HK-2 (cell line): ENCODE measurements at regions not wholly inside any gene's neighbourhood (a gene's known extent, or its start where the extent isn't known, plus 50 kb on each side); places are given as distances from the start of the nearest gene placed in this dataset.
"Not testable (repeated sequence)": the region's sequence is repeated elsewhere in the genome, so short reads cannot be mapped to it uniquely, and the experiment has no call there.

Experiments used
- DNase-seq: peaks from one replicate; pipeline ENCODE4 v3.0.0-alpha.2; 2018; ENCODE audit not compliant: unreplicated experiment

DNA sequence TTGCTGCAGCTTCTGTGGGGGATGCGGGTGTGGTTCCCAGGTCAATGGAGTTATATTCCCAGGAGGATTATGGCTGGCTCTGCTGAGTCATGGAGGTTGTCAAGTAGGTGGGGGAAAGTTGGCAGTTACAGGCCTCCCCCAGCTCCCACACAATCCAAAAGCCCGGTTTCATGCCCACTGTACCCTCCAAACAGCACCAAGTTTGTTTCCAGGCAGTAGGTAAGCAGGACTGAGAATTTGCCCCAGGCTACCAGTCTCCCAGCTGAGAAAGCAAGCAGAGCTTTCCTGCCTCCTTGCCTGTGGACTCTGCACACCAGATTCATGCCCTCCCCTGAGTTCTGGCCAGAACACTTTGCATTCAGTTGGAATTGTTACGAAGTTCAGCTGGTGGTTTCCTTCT is 578.2 kb downstream of the MEI4 start:
- no peak for DNase-seq

DNA sequence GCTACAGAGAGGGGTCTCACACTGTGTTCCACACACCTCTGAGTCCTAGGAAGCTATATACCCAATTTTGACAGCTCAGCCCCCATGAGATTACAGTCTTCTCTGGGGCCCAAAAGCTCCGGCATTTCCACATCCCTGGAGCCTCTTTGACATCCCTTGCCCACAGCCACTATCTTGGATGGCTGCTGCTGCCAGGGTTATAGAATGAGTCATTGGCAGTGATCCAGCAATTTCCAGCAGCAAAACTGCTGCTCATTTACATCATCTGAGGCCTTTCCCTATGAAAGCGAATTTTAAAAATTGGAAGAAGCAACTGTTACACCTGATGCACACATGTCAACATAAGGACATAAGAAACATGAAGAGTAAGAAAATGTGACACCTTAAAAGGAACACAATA is 590.7 kb downstream of the MEI4 start:
- DNase-seq, result peak; percentile 5

DNA sequence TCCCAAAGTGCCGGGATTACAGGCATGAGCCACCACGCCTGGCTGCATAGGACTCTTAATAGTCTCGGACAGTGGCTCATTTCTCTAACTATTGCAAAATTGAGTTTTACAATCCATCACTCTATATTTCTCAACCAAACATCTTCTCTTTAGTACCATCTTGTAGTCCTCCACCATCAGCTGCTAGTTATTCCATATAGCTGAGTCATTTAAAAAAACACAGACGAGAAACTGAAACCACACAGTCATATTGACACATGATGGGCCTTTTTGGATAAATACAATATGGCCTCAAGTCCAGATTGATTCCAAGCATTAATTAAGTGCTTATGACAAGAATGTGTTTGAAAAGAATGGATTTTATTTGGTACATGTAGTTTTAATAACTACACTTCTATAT is 599.1 kb downstream of the MEI4 start:
- DNase-seq, result no peak

DNA sequence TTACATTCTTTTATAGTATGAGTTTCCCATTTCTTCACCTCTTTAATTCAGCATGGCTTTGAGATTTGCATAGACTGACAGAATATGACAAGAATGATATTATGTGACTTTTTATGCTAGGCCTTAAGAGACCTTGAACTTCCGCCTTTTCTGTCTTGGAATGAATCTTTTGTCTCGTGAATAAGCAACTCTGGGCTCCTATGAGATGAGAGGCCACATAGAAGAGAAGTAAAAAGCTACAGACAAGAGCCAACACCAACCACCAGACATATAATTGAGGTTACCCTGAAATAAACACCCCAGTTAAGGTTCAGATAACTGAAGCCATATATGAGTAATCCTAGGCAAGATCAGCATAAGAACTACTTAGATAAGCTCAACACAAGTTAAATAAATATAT is 600.8 kb downstream of the MEI4 start:
- DNase-seq, result no peak

DNA sequence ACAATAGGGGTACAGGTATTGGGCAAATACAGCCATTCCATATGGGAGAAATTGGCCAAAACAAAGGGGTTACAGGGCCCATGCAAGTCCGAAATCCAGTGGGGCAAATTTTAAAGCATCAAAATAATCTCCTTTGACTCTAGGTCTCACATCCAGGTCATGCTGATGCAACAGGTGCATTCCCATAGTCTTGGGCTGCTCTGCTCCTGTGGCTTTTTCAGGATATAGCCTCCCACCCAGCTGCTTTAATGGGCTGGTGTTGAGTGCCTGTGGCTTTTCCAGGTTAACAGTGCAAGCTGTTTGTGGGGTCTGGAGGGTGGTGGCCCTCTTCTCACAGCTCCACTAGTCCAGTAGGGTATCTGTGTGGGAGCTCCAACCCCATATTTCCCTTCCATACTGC is 607.1 kb downstream of the MEI4 start:
- no peak for DNase-seq

DNA sequence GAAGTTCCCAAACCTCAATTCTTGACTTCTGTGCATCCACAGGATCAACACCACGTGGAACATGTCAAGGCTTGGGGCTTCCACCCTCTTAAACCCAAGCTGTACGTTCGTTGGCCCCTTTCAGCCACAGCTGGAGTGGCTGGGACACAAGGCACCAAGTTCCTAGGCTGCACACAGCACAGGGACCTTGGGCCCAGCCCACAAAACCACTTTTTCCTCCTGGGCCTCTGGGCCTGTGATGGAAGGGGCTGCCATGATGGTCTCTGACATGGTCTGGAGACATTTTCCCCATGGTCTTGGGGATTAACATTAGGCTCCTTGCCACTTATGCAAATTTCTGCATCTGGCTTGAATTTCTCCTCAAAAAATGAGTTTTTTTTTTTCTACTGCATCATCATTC is 606.9 kb upstream of the IRAK1BP1 start:
- DNase-seq, result not testable (repeated sequence)

DNA sequence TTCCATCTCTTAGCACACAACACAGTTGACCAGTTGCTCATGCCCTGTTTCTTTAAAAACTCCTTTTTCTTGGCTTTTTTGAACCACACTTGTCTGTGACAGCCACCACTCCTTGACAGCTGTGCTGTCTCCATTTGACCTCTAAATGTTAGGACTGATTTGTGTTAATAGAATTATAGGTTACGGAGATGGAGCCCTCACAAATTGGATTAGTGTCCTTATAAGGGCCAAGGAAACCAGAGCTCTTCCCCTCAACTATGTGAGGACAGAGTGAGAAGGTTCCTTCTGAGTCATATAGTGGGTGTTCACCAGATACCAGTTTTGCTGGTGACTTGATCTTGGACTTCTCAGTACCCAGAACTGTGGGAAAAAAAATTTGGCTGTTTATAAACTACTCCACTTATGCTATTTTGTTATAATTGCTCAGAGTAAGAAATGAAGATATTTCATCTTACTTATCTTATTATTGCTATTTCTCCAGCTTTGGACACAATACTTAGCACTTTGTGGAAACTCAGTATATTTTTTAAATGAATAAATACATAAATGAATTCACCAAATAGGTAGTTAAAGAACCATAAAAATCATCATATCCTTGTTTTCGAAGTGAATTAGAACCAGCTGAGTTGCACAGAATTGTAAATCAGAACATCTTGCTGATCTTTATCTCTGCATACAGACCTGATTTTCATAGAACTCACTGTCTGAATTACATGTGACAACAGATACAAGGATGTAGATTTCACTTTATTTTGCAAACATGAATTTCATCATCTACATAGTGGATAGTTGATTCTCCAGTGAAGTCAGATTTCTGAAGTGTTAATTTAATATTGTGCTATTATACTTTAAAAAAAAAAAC is 598.5 kb upstream of the IRAK1BP1 start:
- DNase-seq, result no peak

DNA sequence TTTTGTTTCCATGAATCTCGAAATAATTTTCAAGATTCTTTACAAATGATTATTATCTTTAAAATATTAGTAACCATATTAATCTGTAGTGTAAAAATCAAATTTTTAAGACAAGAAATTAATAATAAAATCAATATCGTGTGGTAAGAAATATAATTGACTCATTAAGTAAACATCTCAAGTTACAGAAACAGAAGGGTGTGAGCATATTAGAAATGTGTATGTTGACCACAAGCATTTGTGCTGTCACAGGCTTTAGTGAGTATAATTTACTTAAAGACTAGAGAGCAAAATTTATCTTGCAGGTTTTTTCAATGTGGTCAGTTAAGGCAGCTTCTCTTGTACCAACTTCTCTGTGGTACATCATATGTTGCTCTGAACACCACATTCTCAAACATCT is 566.5 kb upstream of the IRAK1BP1 start:
- no peak for DNase-seq

DNA sequence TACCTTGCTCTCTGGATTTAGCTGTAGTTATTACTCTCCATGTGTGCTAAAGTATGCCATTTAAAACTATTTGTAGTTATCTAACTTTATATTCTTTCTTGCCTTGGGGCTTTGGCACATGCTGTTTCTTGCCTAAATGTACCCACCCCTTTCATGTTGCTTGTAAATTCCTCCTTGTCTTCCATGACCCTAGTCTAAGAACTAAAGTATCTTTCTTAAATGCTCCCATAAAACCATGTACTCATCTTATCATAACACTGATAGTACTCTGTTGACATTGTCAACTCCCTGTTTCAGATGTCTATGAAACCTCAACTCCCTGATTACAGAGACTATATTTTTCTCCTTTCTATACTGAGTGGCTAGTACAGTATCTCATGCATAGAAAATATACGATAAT is 564.9 kb upstream of the IRAK1BP1 start:
- no peak for DNase-seq

DNA sequence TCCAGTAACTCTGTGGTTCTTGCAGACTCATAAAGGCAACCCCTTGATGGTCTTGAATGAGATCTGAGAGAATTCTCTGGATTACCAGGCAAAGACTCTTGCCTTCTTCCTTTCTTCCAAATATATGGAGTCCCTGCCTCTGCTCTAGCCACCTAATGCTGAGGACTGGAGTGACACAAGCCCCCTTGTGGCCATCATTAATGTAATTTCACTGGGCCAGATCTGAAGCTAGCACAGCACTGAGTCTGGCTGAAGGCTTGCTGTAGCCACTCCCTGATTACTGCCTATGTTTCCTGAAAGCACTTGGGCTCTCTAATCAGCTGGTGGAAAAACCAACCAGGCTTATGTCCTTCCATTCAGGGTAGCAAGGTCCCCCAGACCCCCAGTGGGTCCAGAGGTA is 559.3 kb upstream of the IRAK1BP1 start:
- DNase-seq, result no peak

DNA sequence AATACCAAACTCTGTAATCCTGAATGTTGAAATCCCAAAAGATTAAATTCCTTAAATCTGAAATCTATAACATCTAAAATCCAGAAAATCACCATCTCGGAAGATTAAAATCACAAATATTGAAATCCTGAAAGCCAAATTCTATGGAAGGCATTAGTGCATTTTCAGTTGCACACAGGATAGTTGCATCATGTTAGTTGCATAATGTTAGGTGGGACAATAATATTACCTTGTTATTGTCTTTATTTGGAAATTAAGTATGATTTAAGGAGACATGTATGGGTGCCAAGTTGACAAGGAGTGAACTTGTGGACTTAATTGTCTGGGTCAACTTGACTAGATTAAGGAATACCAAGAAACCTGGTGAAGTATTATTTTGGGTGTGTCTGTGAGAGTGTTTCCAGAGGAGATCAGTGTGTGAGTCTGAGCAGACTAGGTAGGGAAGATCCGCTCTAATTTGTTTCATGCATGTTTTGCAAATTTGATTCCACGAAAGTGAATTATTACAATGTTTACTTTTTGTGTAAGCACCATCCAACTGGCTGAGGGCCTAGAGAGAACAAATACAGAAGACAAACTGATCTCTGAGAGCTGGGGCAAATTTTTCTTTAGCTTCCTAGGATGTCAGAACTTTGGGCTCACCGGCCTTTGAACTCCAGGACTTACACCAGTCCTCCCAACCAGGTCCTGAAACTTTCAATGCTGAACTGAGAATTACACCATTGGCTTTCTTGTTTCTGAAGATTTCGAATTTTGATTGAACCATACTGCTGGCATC is 545.1 kb upstream of the IRAK1BP1 start:
- DNase-seq, result no peak

DNA sequence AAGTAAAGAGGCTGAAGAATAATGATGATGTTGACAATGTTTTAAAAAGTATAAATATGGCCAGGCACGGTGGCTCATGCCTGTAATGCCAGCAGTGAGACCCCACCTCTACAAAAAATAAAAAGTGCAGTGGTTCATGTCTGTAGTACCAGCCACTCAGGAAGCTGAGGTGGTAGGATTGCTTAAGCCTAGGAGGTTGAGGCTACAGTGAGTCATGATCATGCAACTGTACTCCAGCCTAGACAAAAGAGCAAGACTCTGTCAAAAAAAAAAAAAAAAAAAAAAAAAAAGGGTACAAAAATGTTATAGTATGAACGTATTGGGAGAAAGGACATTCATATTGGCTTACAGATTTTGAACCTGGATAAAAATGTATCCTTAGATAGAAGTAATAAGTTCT is 543.1 kb upstream of the IRAK1BP1 start:
- no peak for DNase-seq

DNA sequence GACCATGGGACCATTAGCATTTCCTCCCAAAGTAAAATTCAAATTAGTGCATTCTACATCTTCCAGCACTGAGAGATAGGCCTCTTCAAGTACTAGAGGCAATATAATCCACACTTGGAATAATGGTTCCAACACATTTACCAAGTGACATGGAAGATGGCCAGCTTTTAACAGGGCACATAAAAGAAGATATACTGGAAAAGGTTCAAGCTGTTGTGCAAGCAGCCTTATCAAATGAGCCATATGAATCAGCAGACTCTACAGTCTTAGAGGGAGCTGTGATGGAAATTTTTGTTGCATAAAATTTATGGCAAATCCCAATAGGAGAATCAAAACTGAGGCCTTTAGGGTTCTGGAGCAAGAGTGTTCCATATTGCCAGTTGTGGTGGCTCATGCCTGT is 526.6 kb upstream of the IRAK1BP1 start:
- DNase-seq, result no peak

DNA sequence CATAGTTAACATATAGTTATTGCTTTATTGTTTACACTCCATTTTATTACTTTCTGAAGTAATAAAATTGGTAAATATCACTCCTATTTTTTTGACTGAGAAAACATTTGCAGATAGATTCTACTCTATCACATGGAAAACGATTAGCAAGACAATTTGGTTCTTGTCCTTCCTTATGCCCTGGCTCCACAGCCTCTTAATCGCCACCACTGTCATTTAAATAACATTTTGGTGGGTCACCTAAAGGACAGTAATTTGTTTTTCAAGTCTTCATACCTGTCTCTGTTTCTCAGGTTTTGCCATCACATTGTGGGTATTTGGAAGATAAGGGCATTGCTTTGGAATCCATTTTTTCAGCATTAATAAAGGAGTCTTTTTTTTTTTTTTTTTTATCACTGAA is 521.5 kb upstream of the IRAK1BP1 start:
- no peak for DNase-seq

DNA sequence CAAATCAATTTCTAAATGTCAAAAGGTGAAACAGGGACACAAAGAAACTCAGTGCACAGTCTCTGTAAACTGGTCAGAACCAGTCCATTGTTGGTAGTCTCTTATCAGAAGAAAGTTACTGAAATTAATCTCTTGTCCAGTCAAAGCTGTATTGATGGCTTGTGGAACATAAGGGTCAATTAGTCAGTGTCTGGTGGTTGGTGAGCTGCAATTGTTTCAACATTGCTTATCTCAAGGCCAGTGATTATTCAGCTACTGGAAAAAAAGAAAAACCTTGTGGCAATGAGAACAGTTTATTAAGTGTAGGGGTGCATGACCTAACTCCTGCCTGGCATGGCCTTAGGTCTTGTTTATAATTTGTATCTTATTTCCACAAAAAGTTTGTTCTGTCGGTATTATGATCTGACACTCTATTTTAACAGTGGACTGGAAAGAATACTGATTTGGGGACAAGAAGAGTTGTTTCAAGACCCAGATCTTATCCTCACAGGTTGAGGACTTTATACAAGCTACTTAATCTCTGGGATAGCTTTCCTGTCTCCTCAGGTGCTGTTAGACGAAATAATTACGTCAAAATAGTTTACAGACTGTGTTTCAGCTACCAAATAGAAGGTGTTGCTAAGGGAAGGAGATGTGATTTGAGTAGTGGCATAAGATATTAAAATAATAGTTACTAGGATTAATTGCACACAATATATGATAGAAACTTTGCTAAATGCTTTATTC is 520.0 kb upstream of the IRAK1BP1 start:
- DNase-seq, result no peak

DNA sequence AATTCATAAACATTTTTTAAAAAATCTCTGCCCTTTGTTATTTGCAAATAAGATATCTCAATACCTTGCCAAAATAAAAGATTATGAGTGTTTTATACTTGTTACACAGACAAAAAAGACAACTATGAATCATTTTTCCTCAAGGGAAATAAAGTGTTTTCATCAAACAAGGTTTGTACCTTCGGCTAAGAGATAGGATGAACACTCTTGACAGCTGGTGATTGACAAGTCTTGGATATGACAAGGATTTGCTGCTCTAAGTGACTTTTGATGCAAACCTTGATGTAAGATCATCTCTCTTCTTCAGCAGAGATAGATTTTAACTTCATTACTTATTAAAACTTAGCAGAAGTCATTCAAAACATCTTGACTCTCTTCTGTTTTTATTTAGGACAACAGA is 514.3 kb upstream of the IRAK1BP1 start:
- DNase-seq, result no peak

DNA sequence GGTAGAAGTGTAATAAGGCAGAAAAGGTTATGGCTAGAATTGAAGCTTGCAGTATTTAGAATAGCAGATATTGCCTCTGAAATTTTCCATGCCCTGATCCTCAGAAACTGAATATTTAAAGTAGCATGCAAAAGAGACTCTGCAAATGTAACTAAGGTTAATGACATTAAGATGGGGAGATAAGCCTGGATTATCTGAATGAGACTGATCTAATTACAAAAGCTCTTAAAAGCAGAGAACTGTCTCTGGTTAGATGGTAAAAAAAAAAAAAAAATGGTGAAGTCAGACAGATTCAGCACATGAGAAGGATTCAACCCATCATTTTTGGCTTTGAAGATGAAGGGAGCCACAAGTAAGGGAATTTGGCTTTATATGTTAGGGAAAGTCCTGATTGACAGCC is 503.7 kb upstream of the IRAK1BP1 start:
- DNase-seq, result no peak

DNA sequence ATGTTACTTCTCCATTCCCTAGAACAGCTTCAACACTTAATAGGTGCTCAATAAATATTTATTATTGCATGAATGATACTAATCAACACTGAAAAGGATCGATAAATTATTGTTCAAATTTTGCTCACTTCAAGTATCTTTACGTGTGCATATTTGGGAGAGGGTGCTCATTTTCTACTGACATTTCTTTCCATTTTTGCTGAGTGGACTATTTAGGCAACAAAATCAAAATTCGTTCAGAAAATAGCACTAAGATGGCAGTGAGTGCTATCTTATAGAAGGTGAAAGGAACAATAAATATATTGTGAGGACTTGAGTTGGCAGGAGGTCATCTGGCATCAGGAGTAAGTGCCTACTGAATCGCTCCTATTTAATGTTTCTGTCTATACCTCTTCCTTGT is 501.9 kb upstream of the IRAK1BP1 start:
- no peak for DNase-seq

DNA sequence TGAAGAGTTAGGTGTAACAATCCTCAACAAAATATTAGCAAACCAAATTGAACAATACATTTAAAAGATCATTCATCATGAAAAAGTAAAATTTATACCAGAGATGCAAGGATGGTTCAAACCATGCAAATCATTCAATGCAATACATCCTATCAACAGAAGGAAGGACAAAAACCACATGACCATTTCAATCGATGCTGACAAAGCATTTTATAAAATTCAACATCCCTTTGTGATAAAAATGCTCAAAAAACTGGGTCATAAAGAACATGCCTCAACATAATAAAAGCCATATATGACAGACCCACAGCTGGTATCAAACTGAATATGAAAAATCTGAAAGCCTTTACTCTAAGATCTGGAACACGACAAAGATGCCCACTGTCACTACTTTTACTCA is 490.3 kb upstream of the IRAK1BP1 start:
- no peak for DNase-seq

DNA sequence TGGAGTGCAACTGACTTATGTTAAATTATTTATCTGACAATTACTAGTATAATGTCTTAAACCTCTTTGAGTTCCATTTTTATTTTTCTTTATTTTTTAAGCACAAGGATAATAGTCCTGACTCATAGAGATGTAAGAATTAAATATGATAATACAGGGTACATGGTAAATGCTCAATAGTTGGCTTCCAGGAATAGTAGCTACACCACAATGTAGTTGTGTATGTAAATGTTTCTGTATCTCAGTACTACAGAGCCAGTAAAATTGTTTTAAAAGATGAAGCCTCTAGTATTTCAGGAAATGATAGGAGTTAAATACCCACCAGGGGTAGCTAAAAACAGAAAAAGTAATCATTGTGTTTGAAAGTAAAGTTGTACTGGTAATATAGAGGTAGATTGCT is 487.4 kb upstream of the IRAK1BP1 start:
- no peak for DNase-seq

DNA sequence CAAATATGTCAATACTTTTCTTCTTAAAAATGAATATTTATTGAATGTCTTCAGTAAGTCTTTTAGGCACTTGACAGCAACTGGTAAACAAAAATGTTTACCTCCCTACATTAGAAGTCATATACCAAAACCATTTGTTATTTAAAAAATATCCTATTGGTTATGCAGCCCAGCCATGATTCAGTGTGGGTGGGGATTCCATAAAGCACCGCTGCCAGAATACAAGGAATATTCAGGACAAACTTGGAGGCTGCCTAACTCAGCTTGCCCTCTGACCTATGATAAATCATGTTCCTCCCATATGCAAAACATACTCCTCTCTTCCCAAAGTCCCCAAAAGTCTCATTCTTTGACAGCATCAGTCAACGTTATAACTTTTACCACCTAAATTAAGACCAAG is 486.8 kb upstream of the IRAK1BP1 start:
- DNase-seq, result no peak

DNA sequence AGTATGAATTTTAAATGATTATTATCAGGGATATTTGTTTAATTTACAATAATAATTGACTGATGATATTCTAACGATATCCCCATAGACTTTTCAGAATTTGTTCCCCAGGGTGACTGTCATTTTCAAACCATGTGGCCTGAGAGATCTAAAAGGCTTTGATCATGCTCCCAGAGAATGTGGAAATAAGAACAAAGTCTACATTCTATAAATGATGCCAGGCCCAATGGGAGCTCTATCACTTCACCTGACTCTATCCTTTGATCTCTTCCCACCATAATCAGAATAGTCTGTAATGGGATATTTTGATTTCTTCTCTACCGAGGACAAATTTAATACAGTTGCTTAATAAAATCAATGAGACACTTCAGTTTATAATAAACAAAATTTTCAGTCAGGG is 483.4 kb upstream of the IRAK1BP1 start:
- DNase-seq, result no peak

DNA sequence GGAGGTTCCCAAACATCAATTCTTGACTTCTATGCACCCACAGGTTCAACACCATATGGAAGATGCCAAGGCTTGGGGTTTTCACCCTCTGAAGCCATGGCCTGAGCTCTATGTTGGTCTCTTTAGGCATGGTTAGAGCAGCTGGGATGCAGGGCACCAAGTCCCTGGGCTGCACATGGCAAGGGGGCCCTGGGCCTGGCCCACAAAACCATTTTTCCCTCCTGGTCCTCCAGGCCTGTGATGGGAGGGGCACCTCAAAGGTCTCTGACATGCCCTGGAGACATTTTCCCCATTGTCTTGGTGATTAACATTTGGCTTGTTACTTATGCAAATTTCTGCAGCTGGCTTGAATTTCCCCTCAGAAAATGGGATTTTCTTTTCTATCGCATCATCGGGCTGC is 480.5 kb upstream of the IRAK1BP1 start:
- not testable (repeated sequence) for DNase-seq
